H4 (cell line): ENCODE measurements at regions not wholly inside any gene's neighbourhood (a gene's known extent, or its start where the extent isn't known, plus 50 kb on each side); places are given as distances from the start of the nearest gene placed in this dataset.
"Not testable (repeated sequence)": the region's sequence is repeated elsewhere in the genome, so short reads cannot be mapped to it uniquely, and the experiment has no call there.

ENCODE experiments used
- DNase-seq: peaks from one replicate; pipeline ENCODE4 v3.0.0-alpha.2; 2015; ENCODE audit warnings: low spot score

- no peak for DNase-seq
Observed at GRCh38 chr6:60670036-60670435, 1616.0 kb downstream of the KHDRBS2 start.

- DNase-seq, result no peak
Observed at GRCh38 chr6:60668428-60668827, 1617.6 kb downstream of the KHDRBS2 start.

GRCh38 chr6:60663199-60663598, 1622.8 kb downstream of the KHDRBS2 start:
- not testable (repeated sequence) for DNase-seq

- DNase-seq, result no peak
Observed at GRCh38 chr6:60643870-60644269, 1642.2 kb downstream of the KHDRBS2 start.

GRCh38 chr6:60639185-60639584, 1646.8 kb downstream of the KHDRBS2 start:
- not testable (repeated sequence) for DNase-seq
